ENCODE measurements at regions not wholly inside any gene's neighbourhood (a gene's known extent, or its start where the extent isn't known, plus 50 kb on each side); places are given as distances from the start of the nearest gene placed in this dataset.

DNA sequence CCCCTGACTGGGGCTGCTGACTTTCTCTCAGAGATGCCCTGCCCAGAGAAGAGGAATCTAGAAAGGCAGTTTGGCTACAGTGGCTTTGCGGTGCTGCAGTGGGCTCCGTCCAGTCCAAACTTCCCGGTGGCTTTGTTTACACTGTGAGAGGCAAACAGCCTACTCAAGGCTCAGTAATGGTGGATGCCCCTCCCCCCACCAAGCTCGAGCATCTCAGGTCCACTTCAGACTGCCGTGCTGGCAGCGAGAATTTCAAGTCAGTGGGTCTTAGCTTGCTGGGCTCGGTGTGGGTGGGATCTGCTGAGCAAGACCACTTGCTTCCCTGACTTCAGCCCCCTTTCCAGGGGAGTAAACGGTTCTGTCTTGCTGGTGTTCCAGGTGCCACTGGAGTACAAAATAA, 734.5 kb upstream of the LRRN3 start:
- H3K9ac ChIP-seq (ENCODE audit: low read length) = no peak overlapping the region
- H4K20me1 ChIP-seq (ENCODE audit: insufficient read depth, low read length) = no peaks in the 10 kb centered on the region
- no peak overlapping the region for H2AFZ ChIP-seq (ENCODE audit: low read length)
- no peak overlapping the region for H3K4me2 ChIP-seq (ENCODE audit: low read length)
- H3K27me3 ChIP-seq (ENCODE audit: insufficient read depth, low read length) = no peaks in the 10 kb centered on the region
- H3K9me2 ChIP-seq (ENCODE audit: low read depth, low read length) = no peaks in the 10 kb centered on the region; the same call in 1 of the 2 replicates
- no peaks in the 10 kb centered on the region for H3K36me3 ChIP-seq (ENCODE audit: insufficient read depth, low read length)
- no peak overlapping the region for H3K27ac ChIP-seq (ENCODE audit: low read depth, low read length, poor library complexity, severe bottlenecking)
- no peak for TF ChIP-seq EZH2 (IDR thresholded peaks at IDR 0.05; ENCODE audit: borderline replicate concordance, low read length)
- TF ChIP-seq, protein P1, sequence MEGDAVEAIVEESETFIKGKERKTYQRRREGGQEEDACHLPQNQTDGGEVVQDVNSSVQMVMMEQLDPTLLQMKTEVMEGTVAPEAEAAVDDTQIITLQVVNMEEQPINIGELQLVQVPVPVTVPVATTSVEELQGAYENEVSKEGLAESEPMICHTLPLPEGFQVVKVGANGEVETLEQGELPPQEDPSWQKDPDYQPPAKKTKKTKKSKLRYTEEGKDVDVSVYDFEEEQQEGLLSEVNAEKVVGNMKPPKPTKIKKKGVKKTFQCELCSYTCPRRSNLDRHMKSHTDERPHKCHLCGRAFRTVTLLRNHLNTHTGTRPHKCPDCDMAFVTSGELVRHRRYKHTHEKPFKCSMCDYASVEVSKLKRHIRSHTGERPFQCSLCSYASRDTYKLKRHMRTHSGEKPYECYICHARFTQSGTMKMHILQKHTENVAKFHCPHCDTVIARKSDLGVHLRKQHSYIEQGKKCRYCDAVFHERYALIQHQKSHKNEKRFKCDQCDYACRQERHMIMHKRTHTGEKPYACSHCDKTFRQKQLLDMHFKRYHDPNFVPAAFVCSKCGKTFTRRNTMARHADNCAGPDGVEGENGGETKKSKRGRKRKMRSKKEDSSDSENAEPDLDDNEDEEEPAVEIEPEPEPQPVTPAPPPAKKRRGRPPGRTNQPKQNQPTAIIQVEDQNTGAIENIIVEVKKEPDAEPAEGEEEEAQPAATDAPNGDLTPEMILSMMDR (IDR thresholded peaks at IDR 0.05; ENCODE audit: low read length) = no peak
- H3K4me3 ChIP-seq (ENCODE audit: low read depth, low read length, poor library complexity, severe bottlenecking) = no peak overlapping the region
- no peaks in the 10 kb centered on the region for H3K79me2 ChIP-seq (ENCODE audit: insufficient read depth, low read length)
- H3K4me1 ChIP-seq (ENCODE audit: insufficient read depth, low read length, severe bottlenecking) = no peaks in the 10 kb centered on the region
- no peaks in the 10 kb centered on the region for H3F3A ChIP-seq (ENCODE audit: insufficient read depth, low read length)
- no peaks in the 10 kb centered on the region for H3K9me3 ChIP-seq (ENCODE audit: low read length)

- Histone ChIP-seq H3K27ac (ENCODE audit: low read depth, low read length, poor library complexity, severe bottlenecking) (no peak overlapping the region), H3K9ac (ENCODE audit: low read length) (no peak overlapping the region), H3K4me2 (ENCODE audit: low read length) (no peak overlapping the region), H3K36me3 (ENCODE audit: insufficient read depth, low read length) (no peaks in the 10 kb centered on the region), H3K9me3 (ENCODE audit: low read length) (no peaks in the 10 kb centered on the region), H3K79me2 (ENCODE audit: insufficient read depth, low read length) (no peaks in the 10 kb centered on the region), H3K4me3 (ENCODE audit: low read depth, low read length, poor library complexity, severe bottlenecking) (no peak overlapping the region), H2AFZ (ENCODE audit: low read length) (no peak overlapping the region), H3F3A (ENCODE audit: insufficient read depth, low read length) (no peaks in the 10 kb centered on the region), H3K9me2 (ENCODE audit: low read depth, low read length) (no peaks in the 10 kb centered on the region; the same call in 1 of the 2 replicates), H4K20me1 (ENCODE audit: insufficient read depth, low read length) (no peaks in the 10 kb centered on the region), H3K4me1 (ENCODE audit: insufficient read depth, low read length, severe bottlenecking) (no peaks in the 10 kb centered on the region), H3K27me3 (ENCODE audit: insufficient read depth, low read length) (no peaks in the 10 kb centered on the region)
- TF ChIP-seq, protein P1 (IDR thresholded peaks at IDR 0.05; ENCODE audit: low read length) = no peak
- no peak for TF ChIP-seq EZH2 (IDR thresholded peaks at IDR 0.05; ENCODE audit: borderline replicate concordance, low read length)
Observed at GRCh38 chr7:110358028-110358427, 732.9 kb upstream of the LRRN3 start.

- Histone ChIP-seq H3K9me2 (ENCODE audit: low read depth, low read length) (no peaks in the 10 kb centered on the region), H3K4me3 (ENCODE audit: low read depth, low read length, poor library complexity, severe bottlenecking) (no peak overlapping the region), H3K36me3 (ENCODE audit: insufficient read depth, low read length) (no peaks in the 10 kb centered on the region), H3K27ac (ENCODE audit: low read depth, low read length, poor library complexity, severe bottlenecking) (no peak overlapping the region), H4K20me1 (ENCODE audit: insufficient read depth, low read length) (no peaks in the 10 kb centered on the region), H3K79me2 (ENCODE audit: insufficient read depth, low read length) (no peaks in the 10 kb centered on the region), H3K27me3 (ENCODE audit: insufficient read depth, low read length) (no peaks in the 10 kb centered on the region), H3F3A (ENCODE audit: insufficient read depth, low read length) (peaks cover 3% of the 10 kb centered on the region; the same call in 1 of the 2 replicates), H3K4me2 (ENCODE audit: low read length) (no peak overlapping the region), H3K4me1 (ENCODE audit: insufficient read depth, low read length, severe bottlenecking) (no peaks in the 10 kb centered on the region), H3K9ac (ENCODE audit: low read length) (no peak overlapping the region), H3K9me3 (ENCODE audit: low read length) (no peaks in the 10 kb centered on the region), H2AFZ (ENCODE audit: low read length) (no peak overlapping the region)
- TF ChIP-seq, protein P1 (IDR thresholded peaks at IDR 0.05; ENCODE audit: low read length) = no peak
Observed at GRCh38 chr7:110371709-110372108, 719.2 kb upstream of the LRRN3 start.
